SK-N-SH (cell line): ENCODE measurements at regions not wholly inside any gene's neighbourhood (a gene's known extent, or its start where the extent isn't known, plus 50 kb on each side); places are given as distances from the start of the nearest gene placed in this dataset.

Source experiments
- CTCF ChIA-PET: fragments of 300-600, 350-600 bp; formaldehyde crosslinking; extraction: SDS; loops from one replicate; lab custom pipeline; 2021; lab: Yijun Ruan, JAX
- POLR2A ChIA-PET: fragments of 350-600 bp; sonication (Branson Sonifier 250); formaldehyde crosslinking; extraction: SDS; loops from one replicate; lab custom pipeline; 2020; ENCODE audit warnings: antibody characterized with exemption, inconsistent platforms; lab: Yijun Ruan, JAX
- DNase-seq: peaks from one replicate; pipeline ENCODE4 v3.0.0; 2012
- H2AFZ ChIP-seq: fragments of 200-600 bp; sonication (generic); 2 replicates; pipeline ENCODE4 v1.8.1; 2016; ENCODE audit warnings: antibody characterized with exemption, mild to moderate bottlenecking, low read depth
- H3F3A ChIP-seq: fragments of 200-600 bp; sonication (generic); replicated peaks from 2 replicates; pipeline ENCODE3; 2016; ENCODE audit warnings: antibody characterized with exemption, mild to moderate bottlenecking; ENCODE audit not compliant: insufficient read depth
- H3K27ac ChIP-seq, 2 experiments: fragments of 200-500 bp in 1 of 2; fragments of 200-600 bp in 1 of 2; sonication (Bioruptor generic) in 1 of 2; sonication (generic), shearing (Covaris generic) in 1 of 2; 2 replicates each; pipeline versions ENCODE4 v1.5.1 to v1.6.1; 2014 to 2016; ENCODE audit warnings: low read depth in 2 of 2, inconsistent platforms in 1 of 2, low read length in 1 of 2, mild to moderate bottlenecking in 1 of 2, mixed read lengths in 1 of 2
- H3K27me3 ChIP-seq: fragments of 200-600 bp; sonication (generic), shearing (Covaris generic); 2 replicates; pipeline ENCODE4 v1.6.1; 2016; ENCODE audit warnings: mixed run types; ENCODE audit not compliant: insufficient read depth
- H3K36me3 ChIP-seq, 2 experiments: fragments of 200-500 bp in 1 of 2; fragments of 200-600 bp in 1 of 2; sonication (Bioruptor generic) in 1 of 2; sonication (generic) in 1 of 2; replicated peaks in 1 of 2; 2 replicates each; pipeline versions ENCODE3 to v1.5.1; 2014 to 2016; ENCODE audit warnings: low read length in 1 of 2, mild to moderate bottlenecking in 1 of 2; ENCODE audit not compliant: insufficient read depth in 2 of 2, control insufficient read depth in 1 of 2
- H3K4me1 ChIP-seq, 2 experiments: fragments of 200-500 bp in 1 of 2; fragments of 200-600 bp in 1 of 2; sonication (Bioruptor generic) in 1 of 2; sonication (generic), shearing (Covaris generic) in 1 of 2; 2 replicates each; pipeline versions ENCODE4 v1.5.1 to v1.6.1; 2014 to 2016; ENCODE audit warnings: low read depth in 1 of 2, low read length in 1 of 2, mixed run types in 1 of 2; ENCODE audit not compliant: insufficient read depth in 2 of 2, control insufficient read depth in 1 of 2
- H3K4me2 ChIP-seq: fragments of 200-600 bp; sonication (generic), shearing (Covaris generic); 2 replicates; pipeline ENCODE4 v1.6.1; 2017; ENCODE audit warnings: mixed run types
- H3K4me3 ChIP-seq, 2 experiments: fragments of 200-500 bp in 1 of 2; fragments of 200-600 bp in 1 of 2; sonication (Bioruptor generic) in 1 of 2; sonication (generic), shearing (Covaris generic) in 1 of 2; 2 replicates each; pipeline versions ENCODE4 v1.5.1 to v1.8.1; 2014 to 2016; ENCODE audit warnings: low read depth in 2 of 2, inconsistent platforms in 1 of 2, low read length in 1 of 2, mild to moderate bottlenecking in 1 of 2, mixed read lengths in 1 of 2, moderate library complexity in 1 of 2
- H3K79me2 ChIP-seq: fragments of 200-600 bp; sonication (generic); 2 replicates; pipeline ENCODE4 v1.8.1; 2017; ENCODE audit warnings: mild to moderate bottlenecking; ENCODE audit not compliant: insufficient read depth
- H3K9ac ChIP-seq: fragments of 200-600 bp; sonication (generic); 2 replicates; pipeline ENCODE4 v1.6.1; 2017; ENCODE audit warnings: mixed run types
- H3K9me2 ChIP-seq: fragments of 200-600 bp; sonication (generic); 2 replicates; pipeline ENCODE4 v1.6.1; 2017; ENCODE audit warnings: mixed run types
- H3K9me3 ChIP-seq: fragments of 200-600 bp; sonication (generic); 2 replicates; pipeline ENCODE4 v1.6.1; 2017; ENCODE audit warnings: mixed run types, mild to moderate bottlenecking, moderate library complexity
- H4K20me1 ChIP-seq: fragments of 200-600 bp; sonication (generic); 2 replicates; pipeline ENCODE4 v1.6.1; 2017; ENCODE audit warnings: mild to moderate bottlenecking, mixed run types; ENCODE audit not compliant: insufficient read depth
- ELF1 ChIP-seq: IDR thresholded peaks from 2 replicates; pipeline ENCODE4 v1.4.0; 2012
- EP300 ChIP-seq, 2 experiments: IDR thresholded peaks; 2 replicates each; pipeline versions ENCODE4 v1.4.0 to v1.6.1; 2012; ENCODE audit warnings: borderline replicate concordance in 1 of 2, low read depth in 1 of 2, low read length in 1 of 2
- FOSL2 ChIP-seq: IDR thresholded peaks from 2 replicates; pipeline ENCODE4 v1.4.0; 2012; ENCODE audit warnings: low read depth, mild to moderate bottlenecking, moderate library complexity, borderline replicate concordance
- FOXJ3 ChIP-seq: sonication (generic); formaldehyde crosslinking; IDR thresholded peaks from 2 replicates; pipeline ENCODE4 v1.5.1; 2020; ENCODE audit warnings: mild to moderate bottlenecking, missing genetic modification reagents
- GABPA ChIP-seq: IDR thresholded peaks from 2 replicates; pipeline ENCODE4 v1.4.0; 2012; ENCODE audit warnings: low read depth, mild to moderate bottlenecking
- GATA2 ChIP-seq: sonication (generic); formaldehyde crosslinking; IDR thresholded peaks from 2 replicates; pipeline ENCODE4 v1.5.0; 2020; ENCODE audit warnings: mild to moderate bottlenecking, missing genetic modification reagents
- JUND ChIP-seq: IDR thresholded peaks from 2 replicates; pipeline ENCODE4 v1.4.0; 2012
- NRF1 ChIP-seq: IDR thresholded peaks from 2 replicates; pipeline ENCODE4 v1.6.1; 2012; ENCODE audit warnings: low read depth, mild to moderate bottlenecking, low read length
- RAD21 ChIP-seq: IDR thresholded peaks from 2 replicates; pipeline ENCODE4 v1.6.1; 2012; ENCODE audit warnings: mild to moderate bottlenecking, low read length
- RXRA ChIP-seq: IDR thresholded peaks from 2 replicates; pipeline ENCODE4 v1.4.0; 2012; ENCODE audit warnings: low read depth, mild to moderate bottlenecking, borderline replicate concordance
- SMC3 ChIP-seq: IDR thresholded peaks from 2 replicates; pipeline ENCODE4 v1.6.1; 2012; ENCODE audit warnings: low read depth, low read length, improper control_type of control experiment
- TAF1 ChIP-seq: IDR thresholded peaks from 2 replicates; pipeline ENCODE4 v1.6.1; 2012; ENCODE audit warnings: low read depth, mild to moderate bottlenecking, low read length, moderate library complexity, borderline replicate concordance
- YY1 ChIP-seq: IDR thresholded peaks from 2 replicates; pipeline ENCODE4 v1.4.0; 2012; ENCODE audit warnings: low read depth, mild to moderate bottlenecking
- WGBS: methylation state at CpG from one replicate; pipeline ENCODE4 v1.1.6; 2017; ENCODE audit warnings: low lambda C conversion rate; 5-methylcytosine and 5-hydroxymethylcytosine counted together
- TF ChIP-seq, protein P1 (sequence below): IDR thresholded peaks from 2 replicates; pipeline ENCODE4 v1.4.0; 2012; ENCODE audit warnings: low read depth, borderline replicate concordance
- TF ChIP-seq, protein P2 (sequence below): IDR thresholded peaks from 2 replicates; pipeline ENCODE4; 2012
- TF ChIP-seq, protein P3 (sequence below): IDR thresholded peaks from 2 replicates; pipeline ENCODE4 v1.4.0; 2012; ENCODE audit warnings: low read depth
- TF ChIP-seq, protein P4 (sequence below): fragments of 150-350 bp; IDR thresholded peaks from 2 replicates; pipeline ENCODE4 v1.6.1; 2017; ENCODE audit warnings: antibody characterized with exemption, low read length, low read depth, borderline replicate concordance
- TF ChIP-seq, protein P5 (sequence below): IDR thresholded peaks from 2 replicates; pipeline ENCODE4 v1.6.1; 2012; ENCODE audit warnings: mild to moderate bottlenecking, low read depth, low read length, moderate library complexity
- TF ChIP-seq, protein P6 (sequence below): fragments of 200-600 bp; sonication (generic); IDR thresholded peaks from 2 replicates; pipeline ENCODE4 v1.6.1; 2017; ENCODE audit warnings: antibody characterized with exemption, mild to moderate bottlenecking, moderate library complexity

DNA sequence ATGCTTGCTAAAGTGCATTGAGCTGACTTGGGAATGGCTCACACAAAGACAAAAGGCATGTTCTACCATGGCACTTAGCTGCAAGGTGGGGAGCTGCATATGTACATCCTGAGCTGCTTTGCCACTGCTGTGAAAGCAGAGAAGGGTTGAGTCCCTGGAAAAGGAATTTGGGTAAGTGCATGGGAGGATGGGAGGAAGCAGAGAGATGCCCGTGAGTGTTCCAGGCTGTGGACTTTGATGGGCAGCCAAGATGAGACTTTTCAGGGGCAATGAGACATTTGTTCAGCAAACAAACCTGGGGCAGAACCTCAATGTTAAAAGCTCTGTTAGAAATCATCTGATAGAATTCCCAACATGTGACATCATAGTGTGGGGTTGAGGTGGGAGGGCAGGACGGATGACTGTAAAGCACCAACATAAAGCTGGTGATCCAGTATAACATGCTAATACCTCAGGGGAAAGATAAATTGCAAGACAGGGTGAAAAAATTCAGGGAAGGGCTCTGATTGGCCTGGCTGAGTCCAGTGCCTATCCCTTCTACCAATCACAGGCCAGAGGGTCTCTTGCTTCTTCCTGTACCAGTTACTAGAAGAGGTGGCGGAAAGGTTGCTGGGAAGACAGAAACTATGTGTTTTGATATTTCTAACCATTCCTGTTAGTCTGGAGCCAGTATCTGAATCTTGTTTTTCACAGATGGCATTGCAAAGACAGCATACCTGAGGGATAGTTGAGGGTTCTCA is 163.2 kb downstream of the UTP18 start:
- ChIA-PET CTCF (interaction anchor here (1.0 to 2.6 kb wide), 4 partner anchors 13 to 341 kb away, joined by 3 to 10 read pairs (median 3); no protein-coding TSS in a partner anchor), POLR2A (no interaction called here)
- H3K36me3 ChIP-seq, result no peaks in the 10 kb centered on the region
- H3K9me3 ChIP-seq, result peaks cover 8% of the 10 kb centered on the region; the same call in 1 of the 2 replicates
- no peak overlapping the region for H3K4me2 ChIP-seq
- no peaks in the 10 kb centered on the region for H4K20me1 ChIP-seq
- WGBS, result 37% methylated on average over 3 of the region's 3 CpGs
- H2AFZ ChIP-seq, result no peak overlapping the region
- H3K4me1 ChIP-seq, result peaks cover 0 to 4% of the 10 kb centered on the region in 2 experiments; a peak in 1 of 4 replicates
- no peaks in the 10 kb centered on the region for H3F3A ChIP-seq
- H3K9ac ChIP-seq, result no peak overlapping the region
- no peak overlapping the region for H3K27ac ChIP-seq
- no peaks in the 10 kb centered on the region for H3K9me2 ChIP-seq
- H3K4me3 ChIP-seq, result no peak overlapping the region
- no peaks in the 10 kb centered on the region for H3K79me2 ChIP-seq
- DNase-seq, result no peak
- no peak for TF ChIP-seq FOXJ3 (CRISPR knock-in tag)
- TF ChIP-seq FOSL2, result no peak
- TF ChIP-seq RXRA, result no peak
- TF ChIP-seq NRF1, result no peak
- TF ChIP-seq, protein P1, sequence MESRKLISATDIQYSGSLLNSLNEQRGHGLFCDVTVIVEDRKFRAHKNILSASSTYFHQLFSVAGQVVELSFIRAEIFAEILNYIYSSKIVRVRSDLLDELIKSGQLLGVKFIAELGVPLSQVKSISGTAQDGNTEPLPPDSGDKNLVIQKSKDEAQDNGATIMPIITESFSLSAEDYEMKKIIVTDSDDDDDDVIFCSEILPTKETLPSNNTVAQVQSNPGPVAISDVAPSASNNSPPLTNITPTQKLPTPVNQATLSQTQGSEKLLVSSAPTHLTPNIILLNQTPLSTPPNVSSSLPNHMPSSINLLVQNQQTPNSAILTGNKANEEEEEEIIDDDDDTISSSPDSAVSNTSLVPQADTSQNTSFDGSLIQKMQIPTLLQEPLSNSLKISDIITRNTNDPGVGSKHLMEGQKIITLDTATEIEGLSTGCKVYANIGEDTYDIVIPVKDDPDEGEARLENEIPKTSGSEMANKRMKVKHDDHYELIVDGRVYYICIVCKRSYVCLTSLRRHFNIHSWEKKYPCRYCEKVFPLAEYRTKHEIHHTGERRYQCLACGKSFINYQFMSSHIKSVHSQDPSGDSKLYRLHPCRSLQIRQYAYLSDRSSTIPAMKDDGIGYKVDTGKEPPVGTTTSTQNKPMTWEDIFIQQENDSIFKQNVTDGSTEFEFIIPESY, result no peak
- no peak for TF ChIP-seq YY1
- TF ChIP-seq, protein P2, sequence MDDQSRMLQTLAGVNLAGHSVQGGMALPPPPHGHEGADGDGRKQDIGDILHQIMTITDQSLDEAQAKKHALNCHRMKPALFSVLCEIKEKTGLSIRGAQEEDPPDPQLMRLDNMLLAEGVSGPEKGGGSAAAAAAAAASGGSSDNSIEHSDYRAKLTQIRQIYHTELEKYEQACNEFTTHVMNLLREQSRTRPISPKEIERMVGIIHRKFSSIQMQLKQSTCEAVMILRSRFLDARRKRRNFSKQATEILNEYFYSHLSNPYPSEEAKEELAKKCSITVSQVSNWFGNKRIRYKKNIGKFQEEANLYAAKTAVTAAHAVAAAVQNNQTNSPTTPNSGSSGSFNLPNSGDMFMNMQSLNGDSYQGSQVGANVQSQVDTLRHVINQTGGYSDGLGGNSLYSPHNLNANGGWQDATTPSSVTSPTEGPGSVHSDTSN, result no peak
- no peak for TF ChIP-seq GABPA
- no peak for TF ChIP-seq JUND
- TF ChIP-seq, protein P3, sequence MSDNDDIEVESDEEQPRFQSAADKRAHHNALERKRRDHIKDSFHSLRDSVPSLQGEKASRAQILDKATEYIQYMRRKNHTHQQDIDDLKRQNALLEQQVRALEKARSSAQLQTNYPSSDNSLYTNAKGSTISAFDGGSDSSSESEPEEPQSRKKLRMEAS, result no peak
- no peak for TF ChIP-seq RAD21
- TF ChIP-seq, protein P4, sequence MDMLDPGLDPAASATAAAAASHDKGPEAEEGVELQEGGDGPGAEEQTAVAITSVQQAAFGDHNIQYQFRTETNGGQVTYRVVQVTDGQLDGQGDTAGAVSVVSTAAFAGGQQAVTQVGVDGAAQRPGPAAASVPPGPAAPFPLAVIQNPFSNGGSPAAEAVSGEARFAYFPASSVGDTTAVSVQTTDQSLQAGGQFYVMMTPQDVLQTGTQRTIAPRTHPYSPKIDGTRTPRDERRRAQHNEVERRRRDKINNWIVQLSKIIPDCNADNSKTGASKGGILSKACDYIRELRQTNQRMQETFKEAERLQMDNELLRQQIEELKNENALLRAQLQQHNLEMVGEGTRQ, result no peak
- TF ChIP-seq GATA2 (CRISPR knock-in tag), result no peak
- TF ChIP-seq SMC3, result no peak
- no peak for TF ChIP-seq ELF1
- no peak for TF ChIP-seq EP300 (IDR thresholded peaks at IDR 0.05; ENCODE audit: borderline replicate concordance in 1 of 2, low read depth in 1 of 2, low read length in 1 of 2)
- TF ChIP-seq, protein P5, sequence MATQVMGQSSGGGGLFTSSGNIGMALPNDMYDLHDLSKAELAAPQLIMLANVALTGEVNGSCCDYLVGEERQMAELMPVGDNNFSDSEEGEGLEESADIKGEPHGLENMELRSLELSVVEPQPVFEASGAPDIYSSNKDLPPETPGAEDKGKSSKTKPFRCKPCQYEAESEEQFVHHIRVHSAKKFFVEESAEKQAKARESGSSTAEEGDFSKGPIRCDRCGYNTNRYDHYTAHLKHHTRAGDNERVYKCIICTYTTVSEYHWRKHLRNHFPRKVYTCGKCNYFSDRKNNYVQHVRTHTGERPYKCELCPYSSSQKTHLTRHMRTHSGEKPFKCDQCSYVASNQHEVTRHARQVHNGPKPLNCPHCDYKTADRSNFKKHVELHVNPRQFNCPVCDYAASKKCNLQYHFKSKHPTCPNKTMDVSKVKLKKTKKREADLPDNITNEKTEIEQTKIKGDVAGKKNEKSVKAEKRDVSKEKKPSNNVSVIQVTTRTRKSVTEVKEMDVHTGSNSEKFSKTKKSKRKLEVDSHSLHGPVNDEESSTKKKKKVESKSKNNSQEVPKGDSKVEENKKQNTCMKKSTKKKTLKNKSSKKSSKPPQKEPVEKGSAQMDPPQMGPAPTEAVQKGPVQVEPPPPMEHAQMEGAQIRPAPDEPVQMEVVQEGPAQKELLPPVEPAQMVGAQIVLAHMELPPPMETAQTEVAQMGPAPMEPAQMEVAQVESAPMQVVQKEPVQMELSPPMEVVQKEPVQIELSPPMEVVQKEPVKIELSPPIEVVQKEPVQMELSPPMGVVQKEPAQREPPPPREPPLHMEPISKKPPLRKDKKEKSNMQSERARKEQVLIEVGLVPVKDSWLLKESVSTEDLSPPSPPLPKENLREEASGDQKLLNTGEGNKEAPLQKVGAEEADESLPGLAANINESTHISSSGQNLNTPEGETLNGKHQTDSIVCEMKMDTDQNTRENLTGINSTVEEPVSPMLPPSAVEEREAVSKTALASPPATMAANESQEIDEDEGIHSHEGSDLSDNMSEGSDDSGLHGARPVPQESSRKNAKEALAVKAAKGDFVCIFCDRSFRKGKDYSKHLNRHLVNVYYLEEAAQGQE, result no peak
- TF ChIP-seq TAF1, result no peak
- TF ChIP-seq, protein P6, sequence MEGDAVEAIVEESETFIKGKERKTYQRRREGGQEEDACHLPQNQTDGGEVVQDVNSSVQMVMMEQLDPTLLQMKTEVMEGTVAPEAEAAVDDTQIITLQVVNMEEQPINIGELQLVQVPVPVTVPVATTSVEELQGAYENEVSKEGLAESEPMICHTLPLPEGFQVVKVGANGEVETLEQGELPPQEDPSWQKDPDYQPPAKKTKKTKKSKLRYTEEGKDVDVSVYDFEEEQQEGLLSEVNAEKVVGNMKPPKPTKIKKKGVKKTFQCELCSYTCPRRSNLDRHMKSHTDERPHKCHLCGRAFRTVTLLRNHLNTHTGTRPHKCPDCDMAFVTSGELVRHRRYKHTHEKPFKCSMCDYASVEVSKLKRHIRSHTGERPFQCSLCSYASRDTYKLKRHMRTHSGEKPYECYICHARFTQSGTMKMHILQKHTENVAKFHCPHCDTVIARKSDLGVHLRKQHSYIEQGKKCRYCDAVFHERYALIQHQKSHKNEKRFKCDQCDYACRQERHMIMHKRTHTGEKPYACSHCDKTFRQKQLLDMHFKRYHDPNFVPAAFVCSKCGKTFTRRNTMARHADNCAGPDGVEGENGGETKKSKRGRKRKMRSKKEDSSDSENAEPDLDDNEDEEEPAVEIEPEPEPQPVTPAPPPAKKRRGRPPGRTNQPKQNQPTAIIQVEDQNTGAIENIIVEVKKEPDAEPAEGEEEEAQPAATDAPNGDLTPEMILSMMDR, result no peak
- no peaks in the 10 kb centered on the region for H3K27me3 ChIP-seq
